Natural killer cell treated with Interleukin-12 subunit alpha and Interleukin-12 subunit beta and Interleukin-15 and Interleukin-18, amount 100 ng/mL, for 72 hours (primary cell): ENCODE measurements at regions not wholly inside any gene's neighbourhood (a gene's known extent, or its start where the extent isn't known, plus 50 kb on each side); places are given as distances from the start of the nearest gene placed in this dataset.

Source experiments
- ATAC-seq, 2 donors: fragments of 150-1000 bp; cut with Tn5 transposase in 1 of 2; sonication (Bioruptor Pico), chemical (Tn5 transposase) in 1 of 2; 2 replicates each; pipeline ENCODE4 v1.10.0; 2021
- DNase-seq: peaks from one replicate; pipeline ENCODE4 v3.0.0; 2022; ENCODE audit warnings: low spot score
- H3K27ac Mint-ChIP-seq, 2 donors: 1 replicate in 1 of 2; 2 replicates in 1 of 2; pipeline ENCODE4 v1.8.0; 2022; ENCODE audit warnings: mixed read lengths in 2 of 2, mild to moderate bottlenecking in 1 of 2, moderate library complexity in 1 of 2
- H3K27me3 Mint-ChIP-seq, 2 donors: 1 replicate in 1 of 2; 2 replicates in 1 of 2; pipeline ENCODE4 v1.8.0; 2022; ENCODE audit warnings: mixed read lengths in 2 of 2
- H3K36me3 Mint-ChIP-seq: one replicate; pipeline ENCODE4 v1.8.0; 2022; ENCODE audit warnings: mixed read lengths
- H3K4me1 Mint-ChIP-seq, 2 donors: 1 replicate in 1 of 2; 2 replicates in 1 of 2; pipeline ENCODE4 v1.8.0; 2022; ENCODE audit warnings: low read depth in 2 of 2, mixed read lengths in 2 of 2, mild to moderate bottlenecking in 1 of 2
- H3K4me3 Mint-ChIP-seq: one replicate; pipeline ENCODE4 v1.8.0; 2022; ENCODE audit warnings: mixed read lengths
- H3K9me3 Mint-ChIP-seq: 2 replicates; pipeline ENCODE4 v1.8.0; 2022; ENCODE audit warnings: mixed read lengths

DNA sequence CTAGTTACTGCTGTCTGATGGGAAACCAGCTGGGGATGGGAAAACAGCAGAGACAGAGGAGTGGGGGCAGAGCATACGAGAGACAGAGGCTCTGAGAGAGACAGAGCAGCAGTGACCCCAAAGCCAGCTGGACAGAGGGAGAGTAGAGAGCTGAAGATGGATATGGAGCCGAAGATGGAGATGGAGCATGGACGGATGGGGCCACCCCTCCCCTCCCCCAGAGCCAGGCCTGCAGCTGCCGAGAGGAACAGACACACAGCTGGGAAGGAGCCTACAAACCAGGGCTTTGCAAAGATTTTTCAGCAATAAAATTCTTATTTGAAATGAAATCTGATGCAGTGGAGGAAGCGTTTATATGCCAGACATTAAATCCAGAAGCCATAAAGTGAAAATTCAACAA, 167.6 kb upstream of the LINGO1 start:
- ATAC-seq = no peak
- no peak for DNase-seq
- peaks cover 0 to 3% of the 10 kb centered on the region in 2 donors for H3K27me3 Mint-ChIP-seq
- no peaks in the 10 kb centered on the region for H3K4me1 Mint-ChIP-seq
- no peaks in the 10 kb centered on the region for H3K9me3 Mint-ChIP-seq
- no peaks in the 10 kb centered on the region for H3K36me3 Mint-ChIP-seq
- H3K4me3 Mint-ChIP-seq = no peak overlapping the region
- H3K27ac Mint-ChIP-seq = no peak overlapping the region

GRCh38 chr15:77798847-77799246, 166.1 kb upstream of the LINGO1 start:
- no peak overlapping the region for H3K27ac Mint-ChIP-seq
- H3K9me3 Mint-ChIP-seq = no peaks in the 10 kb centered on the region
- ATAC-seq (no peak), DNase-seq (no peak)
- no peaks in the 10 kb centered on the region for H3K4me1 Mint-ChIP-seq
- no peak overlapping the region for H3K4me3 Mint-ChIP-seq
- H3K36me3 Mint-ChIP-seq = no peaks in the 10 kb centered on the region
- peaks cover 0 to 3% of the 10 kb centered on the region in 2 donors for H3K27me3 Mint-ChIP-seq

DNA sequence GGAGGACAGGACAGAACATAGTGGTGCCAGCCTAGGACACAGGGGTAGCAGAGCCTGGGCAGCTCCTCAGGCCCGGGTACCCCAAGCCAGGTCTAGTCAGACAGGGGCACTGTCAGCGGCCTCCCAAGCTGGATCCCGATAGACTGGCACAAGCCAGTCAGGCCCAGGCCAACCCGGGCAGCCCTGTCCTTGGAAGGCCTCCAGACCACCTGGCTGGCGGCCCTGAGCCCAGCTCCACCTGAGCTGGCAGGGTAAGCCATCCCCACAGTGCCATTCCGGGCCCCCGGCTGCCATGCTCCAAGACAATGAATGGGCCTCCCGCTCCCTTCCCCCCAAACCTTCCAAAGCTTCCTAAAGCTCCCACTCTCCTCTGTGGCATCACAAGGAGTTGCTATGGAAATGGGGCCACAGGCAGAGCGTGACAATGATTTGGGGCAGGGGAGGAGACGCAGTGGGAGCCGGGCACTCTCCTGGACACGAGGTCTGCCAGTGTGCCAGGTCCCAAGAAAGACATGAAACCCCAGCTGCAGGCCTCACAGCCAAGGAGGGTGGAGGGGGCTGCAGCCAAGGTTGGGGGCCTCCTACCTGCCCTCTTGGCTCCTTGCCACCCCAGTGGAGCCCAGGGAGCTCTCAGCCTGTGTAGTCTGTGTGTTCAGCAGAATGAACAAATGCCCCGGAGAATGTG, 165.6 kb upstream of the LINGO1 start:
- Mint-ChIP-seq H3K36me3 (no peaks in the 10 kb centered on the region), H3K4me1 (no peaks in the 10 kb centered on the region), H3K27ac (no peak overlapping the region), H3K9me3 (no peaks in the 10 kb centered on the region), H3K27me3 (peaks cover 0 to 3% of the 10 kb centered on the region in 2 donors), H3K4me3 (no peak overlapping the region)
- ATAC-seq = peak; percentile 14 to 22
- no peak for DNase-seq

- Mint-ChIP-seq H3K4me3 (no peak overlapping the region), H3K9me3 (no peaks in the 10 kb centered on the region), H3K27me3 (peaks cover 0 to 3% of the 10 kb centered on the region in 2 donors), H3K4me1 (no peaks in the 10 kb centered on the region), H3K36me3 (no peaks in the 10 kb centered on the region), H3K27ac (no peak overlapping the region)
- no peak for DNase-seq
- ATAC-seq = no peak
Observed at GRCh38 chr15:77797270-77797669, 164.6 kb upstream of the LINGO1 start.

- no peak for DNase-seq
- H3K27ac Mint-ChIP-seq = no peak overlapping the region
- ATAC-seq = no peak
- peaks cover 0 to 3% of the 10 kb centered on the region in 2 donors for H3K27me3 Mint-ChIP-seq
- H3K4me1 Mint-ChIP-seq = no peaks in the 10 kb centered on the region
- no peak overlapping the region for H3K4me3 Mint-ChIP-seq
- no peaks in the 10 kb centered on the region for H3K9me3 Mint-ChIP-seq
- no peaks in the 10 kb centered on the region for H3K36me3 Mint-ChIP-seq
Observed at GRCh38 chr15:77796046-77796729, 163.5 kb upstream of the LINGO1 start.

DNA sequence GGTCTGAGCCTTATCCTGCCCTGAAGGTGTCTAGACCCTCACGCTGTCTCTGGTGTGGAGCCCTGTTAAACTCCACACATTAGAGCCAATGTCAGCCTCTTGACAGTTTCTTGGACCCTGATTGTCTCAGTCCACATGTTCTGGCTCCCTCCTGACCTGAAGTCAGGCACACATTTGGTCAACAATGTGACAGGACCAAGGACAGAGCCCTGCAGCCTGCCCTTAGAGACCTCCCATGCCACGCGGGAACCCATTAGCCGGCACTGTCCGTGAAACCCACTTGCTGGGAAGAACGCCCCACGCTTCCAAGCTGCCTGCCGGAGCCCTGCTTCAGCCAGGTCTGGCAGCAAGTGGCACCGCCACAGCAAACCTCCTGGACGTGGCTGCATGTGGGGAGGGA, 162.7 kb upstream of the LINGO1 start:
- Mint-ChIP-seq H3K4me1 (no peaks in the 10 kb centered on the region), H3K9me3 (no peaks in the 10 kb centered on the region), H3K27me3 (peaks cover 0 to 3% of the 10 kb centered on the region in 2 donors), H3K36me3 (no peaks in the 10 kb centered on the region), H3K27ac (no peak overlapping the region), H3K4me3 (no peak overlapping the region)
- DNase-seq (no peak), ATAC-seq (no peak)

GRCh38 chr15:77791941-77792340, 159.2 kb upstream of the LINGO1 start:
- H3K36me3 Mint-ChIP-seq = no peaks in the 10 kb centered on the region
- no peaks in the 10 kb centered on the region for H3K4me1 Mint-ChIP-seq
- H3K4me3 Mint-ChIP-seq = no peak overlapping the region
- no peaks in the 10 kb centered on the region for H3K27me3 Mint-ChIP-seq
- H3K27ac Mint-ChIP-seq = no peak overlapping the region
- DNase-seq (no peak), ATAC-seq (no peak)
- no peaks in the 10 kb centered on the region for H3K9me3 Mint-ChIP-seq

DNA sequence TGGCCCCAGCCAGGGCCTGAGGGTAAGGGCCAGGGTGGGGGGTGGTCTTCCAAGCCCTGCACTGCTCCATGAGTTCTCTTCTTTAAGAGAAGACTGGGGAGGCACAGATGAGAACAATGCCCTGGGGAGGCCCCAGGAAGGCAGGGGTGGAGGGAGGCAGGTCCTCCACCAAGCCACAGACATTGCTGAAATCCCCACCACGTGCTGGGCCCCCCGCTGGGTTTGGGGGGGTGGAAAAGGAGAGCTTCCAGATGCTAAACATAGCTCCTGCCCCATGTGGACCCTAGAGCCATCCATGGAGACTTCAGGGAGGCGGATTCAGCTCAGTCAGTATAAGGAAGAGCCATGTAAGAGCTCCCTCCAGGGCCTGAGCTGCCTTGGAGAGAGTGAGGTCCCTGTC, 157.8 kb upstream of the LINGO1 start:
- Mint-ChIP-seq H3K4me3 (no peak overlapping the region), H3K36me3 (no peaks in the 10 kb centered on the region), H3K27ac (no peak overlapping the region), H3K4me1 (no peaks in the 10 kb centered on the region), H3K27me3 (peaks cover 0 to 4% of the 10 kb centered on the region in 2 donors), H3K9me3 (no peaks in the 10 kb centered on the region)
- no peak for DNase-seq
- ATAC-seq = no peak

DNA sequence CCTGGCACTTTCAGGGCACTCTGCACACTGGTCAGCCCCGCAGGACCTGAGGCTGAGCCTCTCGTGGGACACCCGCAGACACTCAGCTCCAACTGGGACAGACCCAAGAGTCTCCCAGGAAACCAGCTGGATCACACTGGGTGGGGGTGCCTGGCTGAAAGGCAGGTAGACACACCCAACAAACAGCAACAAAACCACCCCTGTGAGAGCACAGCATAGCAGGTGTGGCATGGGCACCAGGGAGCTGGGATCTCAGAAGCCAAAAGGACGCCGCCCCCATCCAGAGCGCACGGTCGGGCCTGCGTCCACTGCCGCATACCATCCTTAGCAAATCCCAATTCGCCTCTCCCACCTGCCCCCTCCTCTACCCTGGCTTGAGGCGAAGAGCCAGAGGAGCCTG, 154.2 kb upstream of the LINGO1 start:
- DNase-seq (no peak), ATAC-seq (no peak)
- Mint-ChIP-seq H3K27ac (no peak overlapping the region), H3K9me3 (no peaks in the 10 kb centered on the region), H3K27me3 (peaks cover 0 to 4% of the 10 kb centered on the region in 2 donors), H3K4me1 (no peaks in the 10 kb centered on the region), H3K36me3 (no peaks in the 10 kb centered on the region), H3K4me3 (no peak overlapping the region)

- H3K4me3 Mint-ChIP-seq = no peak overlapping the region
Observed at GRCh38 chr15:77786181-77786890, 153.6 kb upstream of the LINGO1 start.

GRCh38 chr15:77784361-77785292, 151.9 kb upstream of the LINGO1 start:
- Mint-ChIP-seq H3K27ac (no peak overlapping the region), H3K4me1 (no peaks in the 10 kb centered on the region), H3K36me3 (no peaks in the 10 kb centered on the region), H3K9me3 (no peaks in the 10 kb centered on the region), H3K4me3 (no peak overlapping the region), H3K27me3 (peaks cover 0 to 4% of the 10 kb centered on the region in 2 donors)
- ATAC-seq = no peak
- no peak for DNase-seq

More at GRCh38 chr15:77786181-77786890, 153.6 kb upstream of the LINGO1 start:
- Mint-ChIP-seq H3K36me3 (no peaks in the 10 kb centered on the region), H3K27me3 (peaks cover 0 to 4% of the 10 kb centered on the region in 2 donors), H3K9me3 (no peaks in the 10 kb centered on the region), H3K4me1 (no peaks in the 10 kb centered on the region), H3K27ac (no peak overlapping the region)
- DNase-seq = no peak
- no peak for ATAC-seq

GRCh38 chr15:77783636-77784035, 150.9 kb upstream of the LINGO1 start:
- Mint-ChIP-seq H3K27me3 (peaks cover 6 to 8% of the 10 kb centered on the region in 2 donors), H3K4me1 (no peaks in the 10 kb centered on the region), H3K9me3 (no peaks in the 10 kb centered on the region), H3K4me3 (no peak overlapping the region), H3K36me3 (no peaks in the 10 kb centered on the region), H3K27ac (no peak overlapping the region)
- DNase-seq (no peak), ATAC-seq (no peak)

- Mint-ChIP-seq H3K9me3 (no peaks in the 10 kb centered on the region), H3K27ac (no peak overlapping the region), H3K4me1 (no peaks in the 10 kb centered on the region), H3K4me3 (no peak overlapping the region), H3K36me3 (no peaks in the 10 kb centered on the region), H3K27me3 (peaks cover 7 to 10% of the 10 kb centered on the region in 2 donors)
- peak in 1 of 2 donors; percentile 5 for ATAC-seq
- no peak for DNase-seq
Observed at GRCh38 chr15:77782691-77783090, 150.0 kb upstream of the LINGO1 start.
